ENCODE measurements at regions not wholly inside any gene's neighbourhood (a gene's known extent, or its start where the extent isn't known, plus 50 kb on each side); places are given as distances from the start of the nearest gene placed in this dataset.
"Not testable (repeated sequence)": the region's sequence is repeated elsewhere in the genome, so short reads cannot be mapped to it uniquely, and the experiment has no call there.

- no peak for TF ChIP-seq POLR2A (IDR thresholded peaks at IDR 0.05; ENCODE audit: low read depth, low read length)
- DNase-seq (ENCODE audit: insufficient read length, low spot score) (no peak), FAIRE-seq (no peak)
These were observed 1057.6 kb downstream of the GALC start for GRCh38 chr14:86935241-86935885.

GRCh38 chr14:86933958-86934595, 1058.9 kb downstream of the GALC start:
- FAIRE-seq (no peak), DNase-seq (ENCODE audit: insufficient read length, low spot score) (no peak)
- TF ChIP-seq POLR2A (IDR thresholded peaks at IDR 0.05; ENCODE audit: low read depth, low read length) = no peak

DNA sequence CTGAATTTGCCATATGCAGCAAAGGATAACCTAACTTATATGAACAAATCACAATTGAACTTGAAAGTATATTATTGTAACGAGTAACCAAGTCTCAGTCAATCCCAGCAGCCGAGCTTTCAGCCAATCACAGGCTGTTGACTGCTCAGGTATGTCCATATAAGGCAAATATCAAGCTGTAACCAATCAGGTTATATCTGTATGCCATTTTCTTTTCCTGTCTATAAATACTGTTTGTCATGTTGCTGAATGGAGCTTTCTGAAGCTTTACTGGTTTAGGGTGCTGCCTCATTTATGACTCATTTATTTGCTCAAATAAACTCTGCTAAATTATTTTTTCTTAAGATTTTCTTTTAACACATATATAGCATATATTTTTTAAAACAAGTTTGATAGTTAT, 1059.5 kb downstream of the GALC start:
- FAIRE-seq = no peak
- no peak for TF ChIP-seq POLR2A (IDR thresholded peaks at IDR 0.05; ENCODE audit: low read depth, low read length)
- no peak for DNase-seq (ENCODE audit: insufficient read length, low spot score)

DNA sequence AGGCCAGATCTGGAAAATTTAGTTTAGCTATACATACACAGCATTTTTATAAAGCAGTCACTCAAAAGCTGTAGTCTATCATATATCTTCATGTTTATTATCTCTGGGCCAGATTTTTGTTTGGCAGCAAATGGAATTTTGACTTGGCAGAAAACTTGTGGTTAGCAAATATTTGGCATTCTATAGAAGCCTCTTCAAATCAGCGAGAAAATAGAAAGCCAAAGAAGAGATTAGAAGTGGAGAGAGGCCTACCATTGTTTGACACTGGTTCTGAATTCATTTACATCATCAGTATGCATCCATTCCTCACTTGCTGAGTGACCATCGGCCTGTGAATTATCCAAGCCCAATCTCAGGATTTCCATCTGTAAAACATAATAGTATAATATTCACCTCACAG, 1077.6 kb downstream of the GALC start:
- no peak for TF ChIP-seq POLR2A (IDR thresholded peaks at IDR 0.05; ENCODE audit: low read depth, low read length)
- DNase-seq (ENCODE audit: insufficient read length, low spot score) (no peak), FAIRE-seq (no peak)

DNA sequence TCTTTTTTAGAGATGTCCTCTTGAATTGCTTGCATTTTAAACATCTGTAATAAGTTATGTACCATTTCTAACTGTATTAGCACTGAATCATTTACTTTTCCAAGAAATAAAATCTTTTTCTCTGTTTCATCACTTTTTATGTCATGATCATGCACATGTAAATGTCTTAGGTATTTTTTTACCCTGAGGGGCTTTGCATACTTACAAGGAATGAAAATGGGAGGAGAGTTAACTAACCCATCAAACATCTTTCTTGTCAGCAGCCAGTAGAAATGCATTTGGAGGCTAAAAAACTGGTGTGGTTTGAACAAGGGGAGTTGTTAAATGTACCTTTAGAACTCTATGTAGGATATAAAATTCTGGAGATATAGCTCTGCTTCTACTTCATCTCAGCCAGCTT, 1080.3 kb downstream of the GALC start:
- no peak for TF ChIP-seq POLR2A (IDR thresholded peaks at IDR 0.05; ENCODE audit: low read depth, low read length)
- DNase-seq (ENCODE audit: insufficient read length, low spot score) (no peak), FAIRE-seq (no peak)

DNA sequence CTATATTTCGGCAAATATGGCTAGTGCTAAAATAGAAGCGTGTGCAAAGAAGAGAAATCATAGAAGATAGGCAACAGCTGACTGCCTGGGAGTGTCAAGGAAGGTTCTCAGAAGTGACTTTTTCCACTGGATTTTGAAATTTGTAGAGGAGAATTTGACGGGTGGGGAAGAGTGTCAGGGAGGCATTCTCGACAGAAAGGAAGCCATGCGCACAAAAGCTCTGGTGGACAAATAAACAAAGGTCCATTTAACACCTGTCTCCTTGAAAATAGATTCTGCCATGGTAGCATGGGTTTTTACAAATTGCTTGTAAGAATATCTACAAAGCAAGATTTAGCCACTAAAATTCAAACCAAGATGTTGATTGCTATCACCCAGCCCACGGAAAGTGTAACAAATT, 1081.5 kb downstream of the GALC start:
- TF ChIP-seq POLR2A (IDR thresholded peaks at IDR 0.05; ENCODE audit: low read depth, low read length) = no peak
- DNase-seq (ENCODE audit: insufficient read length, low spot score) (no peak), FAIRE-seq (no peak)

DNA sequence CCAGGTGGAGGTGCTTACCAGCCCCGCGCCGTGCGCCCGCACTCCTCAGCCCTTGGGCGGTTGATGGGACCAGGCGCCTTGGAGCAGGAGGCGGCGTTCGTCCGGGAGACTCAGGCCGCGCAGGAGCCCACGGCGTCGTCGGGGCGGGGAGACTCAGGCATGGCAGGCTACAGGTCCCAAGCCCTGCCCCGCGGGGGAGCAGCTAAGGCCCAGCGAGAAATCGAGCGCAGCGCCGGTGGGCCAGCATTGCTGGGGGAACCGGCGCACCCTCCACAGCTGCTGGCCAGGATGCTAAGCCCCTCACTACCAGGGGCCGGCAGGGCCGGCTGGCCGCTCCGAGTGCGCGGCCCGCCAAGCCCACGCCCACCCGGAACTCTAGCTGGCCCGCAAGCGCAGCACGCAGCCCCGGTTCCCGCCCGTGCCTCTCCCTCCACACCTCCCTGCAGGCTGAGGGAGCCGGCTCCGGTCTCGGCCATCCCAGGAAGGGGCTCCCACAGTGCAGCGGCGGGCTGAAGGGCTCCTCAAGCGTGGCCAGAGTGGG, 1087.5 kb downstream of the GALC start:
- not testable (repeated sequence) for DNase-seq (ENCODE audit: insufficient read length, low spot score); FAIRE-seq

GRCh38 chr14:86902176-86902950, 1090.6 kb downstream of the GALC start:
- FAIRE-seq = no peak
- no peak for TF ChIP-seq POLR2A (IDR thresholded peaks at IDR 0.05; ENCODE audit: low read depth, low read length)
- no peak for DNase-seq (ENCODE audit: insufficient read length, low spot score)

GRCh38 chr14:86897704-86898513, 1095.1 kb downstream of the GALC start:
- no peak for TF ChIP-seq POLR2A (IDR thresholded peaks at IDR 0.05; ENCODE audit: low read depth, low read length)
- FAIRE-seq = no peak
- no peak for DNase-seq (ENCODE audit: insufficient read length, low spot score)

DNA sequence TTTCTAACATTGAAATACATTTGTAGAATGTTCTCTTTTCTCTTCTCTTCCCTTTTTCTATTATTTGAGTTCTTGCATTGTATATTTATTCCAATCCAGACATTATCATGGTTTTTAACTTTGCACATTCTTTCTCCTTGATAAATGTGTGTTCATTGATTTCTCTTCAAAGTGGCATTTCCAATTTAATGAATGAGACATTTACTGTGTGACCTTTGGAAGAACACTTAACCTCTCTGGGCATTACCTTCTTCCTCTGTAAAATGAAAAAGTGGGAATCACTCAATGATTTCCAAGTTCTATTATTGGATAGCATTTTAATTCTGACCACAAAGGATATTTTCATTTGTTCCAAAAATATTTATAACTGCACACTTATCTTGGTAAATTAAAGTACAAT, 1095.8 kb downstream of the GALC start:
- FAIRE-seq = no peak
- DNase-seq (ENCODE audit: insufficient read length, low spot score) = no peak
- no peak for TF ChIP-seq POLR2A (IDR thresholded peaks at IDR 0.05; ENCODE audit: low read depth, low read length)

GRCh38 chr14:86896701-86897100, 1096.3 kb downstream of the GALC start:
- DNase-seq (ENCODE audit: insufficient read length, low spot score) (no peak), FAIRE-seq (no peak)
- TF ChIP-seq POLR2A (IDR thresholded peaks at IDR 0.05; ENCODE audit: low read depth, low read length) = no peak

DNA sequence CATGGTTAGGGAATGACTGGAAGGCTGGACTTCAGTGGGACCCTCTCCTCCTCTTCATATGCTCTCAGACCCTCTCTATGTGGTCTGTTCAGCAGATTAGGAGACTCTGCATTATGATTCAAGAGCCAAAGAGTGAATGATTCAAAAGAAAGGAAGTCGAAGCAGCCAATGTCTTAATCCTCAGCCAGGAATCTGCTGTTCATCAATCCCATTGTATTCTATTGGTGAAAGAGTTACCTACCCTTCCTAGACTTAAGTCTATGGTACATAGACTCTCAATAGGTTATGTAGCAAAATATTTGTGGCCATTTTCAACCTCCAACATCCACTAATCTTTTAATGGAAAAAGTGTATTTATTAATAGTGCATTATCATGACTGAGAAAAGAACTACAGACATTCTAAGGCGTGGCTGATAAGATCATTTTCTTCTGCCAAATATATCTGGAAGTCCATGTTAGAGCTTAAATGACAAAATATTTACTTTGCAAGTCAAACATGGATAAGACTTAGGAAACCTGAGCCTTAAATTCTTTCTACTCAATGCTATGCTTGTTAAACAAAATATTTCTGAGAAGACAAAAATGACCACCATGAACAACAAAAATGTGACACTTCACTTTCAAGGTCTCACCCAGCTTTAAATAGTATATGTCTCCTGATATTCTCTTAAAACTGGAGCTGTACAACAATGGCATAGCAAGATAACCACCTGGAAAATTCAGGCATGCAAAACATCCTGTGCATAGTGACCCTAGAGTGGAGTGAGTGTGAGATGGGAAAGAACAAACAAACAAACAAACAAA, 1100.6 kb downstream of the GALC start:
- DNase-seq (ENCODE audit: insufficient read length, low spot score) = no peak
- FAIRE-seq = no peak
- no peak for TF ChIP-seq POLR2A (IDR thresholded peaks at IDR 0.05; ENCODE audit: low read depth, low read length)

GRCh38 chr14:86885280-86885679, 1107.7 kb downstream of the GALC start:
- FAIRE-seq (no peak), DNase-seq (ENCODE audit: insufficient read length, low spot score) (no peak)
- no peak for TF ChIP-seq POLR2A (IDR thresholded peaks at IDR 0.05; ENCODE audit: low read depth, low read length)
